ENCODE measurements at regions not wholly inside any gene's neighbourhood (a gene's known extent, or its start where the extent isn't known, plus 50 kb on each side); places are given as distances from the start of the nearest gene placed in this dataset.

DNA sequence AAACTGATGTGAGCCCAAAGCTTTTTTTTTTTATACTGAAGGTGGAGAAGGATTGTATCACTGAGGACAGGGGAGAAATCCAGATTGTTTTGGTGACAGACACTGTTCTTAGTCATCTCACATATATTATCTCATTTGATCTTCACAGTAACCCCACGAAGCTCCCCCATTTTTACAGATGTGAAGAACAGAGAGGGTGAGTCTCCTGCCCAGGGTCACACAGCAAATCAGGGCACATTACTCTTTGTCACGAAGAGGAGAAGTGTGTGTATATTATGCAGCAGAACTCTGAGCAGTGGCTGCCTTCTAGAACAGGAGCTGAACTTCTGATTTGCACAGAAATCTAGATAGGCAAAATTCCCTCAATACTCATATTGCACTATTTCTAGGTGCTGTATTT, 504.3 kb downstream of the XYLT1 start:
- H3K36me3 ChIP-seq (ENCODE audit: control insufficient read depth in 1 of 2, insufficient read depth in 2 of 2, low read depth in 1 of 2, low read length in 2 of 2): no peaks in the 10 kb centered on the region
- no peak overlapping the region for H3K27ac ChIP-seq (ENCODE audit: low read length, poor library complexity, severe bottlenecking)
- no peaks in the 10 kb centered on the region for H3K79me1 ChIP-seq (replicated peaks; ENCODE audit: low read length, poor library complexity, severe bottlenecking)
- H3K9ac ChIP-seq (ENCODE audit: low read length): no peak overlapping the region
- H2AFZ ChIP-seq (ENCODE audit: low read depth, low read length): no peak overlapping the region
- no peak overlapping the region for H2BK5ac ChIP-seq (ENCODE audit: low read depth, low read length, poor library complexity, severe bottlenecking)
- no peak overlapping the region for H2BK120ac ChIP-seq (ENCODE audit: low read depth, low read length)
- no peak overlapping the region for H3K4me2 ChIP-seq (ENCODE audit: low read length, poor library complexity, severe bottlenecking)
- H2BK15ac ChIP-seq (ENCODE audit: low read depth, poor library complexity, severe bottlenecking): no peak overlapping the region
- H4K91ac ChIP-seq (ENCODE audit: low read length): no peak overlapping the region
- no peaks in the 10 kb centered on the region for H3K4me1 ChIP-seq (ENCODE audit: control insufficient read depth, insufficient read depth, low read depth, low read length)
- 60% methylated on average over 2 of the region's 2 CpGs for WGBS
- no peak for DNase-seq
- H3K4ac ChIP-seq (ENCODE audit: low read depth in 1 of 2, low read length in 2 of 2): no peak overlapping the region
- no peak overlapping the region for H3K14ac ChIP-seq (ENCODE audit: low read length in 2 of 2)
- H3K9me3 ChIP-seq (ENCODE audit: control insufficient read depth, low read length): no peaks in the 10 kb centered on the region
- no peak overlapping the region for H3K18ac ChIP-seq (ENCODE audit: low read depth in 1 of 2, low read length in 2 of 2)
- no peak overlapping the region for H3K23ac ChIP-seq (ENCODE audit: low read length in 2 of 2)
- H4K8ac ChIP-seq (ENCODE audit: low read length): no peak overlapping the region
- no peaks in the 10 kb centered on the region for H3K27me3 ChIP-seq (ENCODE audit: control insufficient read depth in 1 of 2, insufficient read depth in 1 of 2, low read length in 2 of 2)
- H2AK5ac ChIP-seq (ENCODE audit: low read length, severe bottlenecking): no peak overlapping the region
- H2BK12ac ChIP-seq (ENCODE audit: low read length in 2 of 2): no peak overlapping the region
- no peak overlapping the region for H3K4me3 ChIP-seq (ENCODE audit: insufficient read depth in 1 of 2, low read depth in 1 of 2, low read length in 2 of 2)

DNA sequence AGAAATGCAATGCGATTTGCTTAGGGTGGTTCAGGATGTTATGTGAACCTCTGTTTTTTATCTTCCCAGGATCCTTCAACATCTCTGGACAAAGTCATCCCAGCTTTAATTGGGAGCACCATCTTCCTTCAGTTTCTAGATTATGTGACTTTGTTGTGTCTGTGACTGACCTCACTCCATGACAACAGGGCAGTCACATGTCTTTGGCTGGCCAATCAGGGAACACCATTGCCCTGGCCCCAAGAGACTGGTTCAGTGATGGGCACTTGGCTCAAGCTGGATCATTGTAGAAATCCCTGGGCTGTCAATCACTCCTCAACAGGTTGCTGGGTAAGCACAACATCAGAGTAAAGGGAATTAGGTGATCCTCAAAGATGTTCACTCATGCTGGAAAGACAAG, 499.7 kb downstream of the XYLT1 start:
- H3K23ac ChIP-seq (ENCODE audit: low read length in 2 of 2): no peak overlapping the region
- no peaks in the 10 kb centered on the region for H3K4me1 ChIP-seq (ENCODE audit: control insufficient read depth, insufficient read depth, low read depth, low read length)
- no peak overlapping the region for H2BK15ac ChIP-seq (ENCODE audit: low read depth, poor library complexity, severe bottlenecking)
- no peak overlapping the region for H2BK5ac ChIP-seq (ENCODE audit: low read depth, low read length, poor library complexity, severe bottlenecking)
- H3K18ac ChIP-seq (ENCODE audit: low read depth in 1 of 2, low read length in 2 of 2): no peak overlapping the region
- no peak overlapping the region for H3K4me2 ChIP-seq (ENCODE audit: low read length, poor library complexity, severe bottlenecking)
- H2BK12ac ChIP-seq (ENCODE audit: low read length in 2 of 2): no peak overlapping the region
- H2AK5ac ChIP-seq (ENCODE audit: low read length, severe bottlenecking): no peak overlapping the region
- H3K14ac ChIP-seq (ENCODE audit: low read length in 2 of 2): no peak overlapping the region
- H3K4ac ChIP-seq (ENCODE audit: low read depth in 1 of 2, low read length in 2 of 2): no peak overlapping the region
- H4K91ac ChIP-seq (ENCODE audit: low read length): no peak overlapping the region
- no peak overlapping the region for H3K9ac ChIP-seq (ENCODE audit: low read length)
- no peak for DNase-seq
- H4K8ac ChIP-seq (ENCODE audit: low read length): no peak overlapping the region
- no peaks in the 10 kb centered on the region for H3K36me3 ChIP-seq (ENCODE audit: control insufficient read depth in 1 of 2, insufficient read depth in 2 of 2, low read depth in 1 of 2, low read length in 2 of 2)
- no peak overlapping the region for H3K4me3 ChIP-seq (ENCODE audit: insufficient read depth in 1 of 2, low read depth in 1 of 2, low read length in 2 of 2)
- no peaks in the 10 kb centered on the region for H3K9me3 ChIP-seq (ENCODE audit: control insufficient read depth, low read length)
- no peaks in the 10 kb centered on the region for H3K79me1 ChIP-seq (replicated peaks; ENCODE audit: low read length, poor library complexity, severe bottlenecking)
- H2BK120ac ChIP-seq (ENCODE audit: low read depth, low read length): no peak overlapping the region
- no peak overlapping the region for H2AFZ ChIP-seq (ENCODE audit: low read depth, low read length)
- no peaks in the 10 kb centered on the region for H3K27me3 ChIP-seq (ENCODE audit: control insufficient read depth in 1 of 2, insufficient read depth in 1 of 2, low read length in 2 of 2)
- no peak overlapping the region for H3K27ac ChIP-seq (ENCODE audit: low read length, poor library complexity, severe bottlenecking)
- WGBS: no CpG with 5 or more reads among the region's 1 CpG

DNA sequence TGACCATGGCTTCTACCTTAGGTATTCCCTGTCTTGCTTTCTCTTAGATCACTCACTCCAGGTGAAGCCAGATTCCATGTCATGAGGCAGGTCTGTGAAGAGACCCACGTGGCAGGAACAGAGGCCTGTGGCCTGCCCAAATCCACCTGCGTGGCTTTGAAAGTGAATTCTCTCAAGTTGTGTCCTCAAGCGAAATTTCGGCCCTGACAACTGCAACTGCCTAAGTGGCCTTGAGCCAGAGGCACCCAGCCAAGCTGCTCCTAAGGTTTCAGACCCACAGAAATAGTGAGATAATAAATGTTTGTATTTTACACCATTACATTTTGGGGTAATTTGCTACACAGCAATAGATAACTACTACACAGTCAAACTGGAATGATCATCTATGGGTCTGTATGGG, 497.9 kb downstream of the XYLT1 start:
- no peak for DNase-seq
- no peaks in the 10 kb centered on the region for H3K36me3 ChIP-seq (ENCODE audit: control insufficient read depth in 1 of 2, insufficient read depth in 2 of 2, low read depth in 1 of 2, low read length in 2 of 2)
- H2AFZ ChIP-seq (ENCODE audit: low read depth, low read length): no peak overlapping the region
- H3K4me1 ChIP-seq (ENCODE audit: control insufficient read depth, insufficient read depth, low read depth, low read length): no peaks in the 10 kb centered on the region
- H4K8ac ChIP-seq (ENCODE audit: low read length): no peak overlapping the region
- no peak overlapping the region for H3K9ac ChIP-seq (ENCODE audit: low read length)
- H3K27ac ChIP-seq (ENCODE audit: low read length, poor library complexity, severe bottlenecking): no peak overlapping the region
- H2BK120ac ChIP-seq (ENCODE audit: low read depth, low read length): no peak overlapping the region
- H3K14ac ChIP-seq (ENCODE audit: low read length in 2 of 2): no peak overlapping the region
- no peak overlapping the region for H3K4me3 ChIP-seq (ENCODE audit: insufficient read depth in 1 of 2, low read depth in 1 of 2, low read length in 2 of 2)
- H3K27me3 ChIP-seq (ENCODE audit: control insufficient read depth in 1 of 2, insufficient read depth in 1 of 2, low read length in 2 of 2): no peaks in the 10 kb centered on the region
- no peak overlapping the region for H3K23ac ChIP-seq (ENCODE audit: low read length in 2 of 2)
- no peak overlapping the region for H3K4me2 ChIP-seq (ENCODE audit: low read length, poor library complexity, severe bottlenecking)
- no peaks in the 10 kb centered on the region for H3K9me3 ChIP-seq (ENCODE audit: control insufficient read depth, low read length)
- H2BK12ac ChIP-seq (ENCODE audit: low read length in 2 of 2): no peak overlapping the region
- H2BK15ac ChIP-seq (ENCODE audit: low read depth, poor library complexity, severe bottlenecking): no peak overlapping the region
- no peak overlapping the region for H2BK5ac ChIP-seq (ENCODE audit: low read depth, low read length, poor library complexity, severe bottlenecking)
- no peak overlapping the region for H4K91ac ChIP-seq (ENCODE audit: low read length)
- 61% methylated on average over 2 of the region's 4 CpGs for WGBS
- H3K18ac ChIP-seq (ENCODE audit: low read depth in 1 of 2, low read length in 2 of 2): no peak overlapping the region
- no peak overlapping the region for H2AK5ac ChIP-seq (ENCODE audit: low read length, severe bottlenecking)
- no peak overlapping the region for H3K4ac ChIP-seq (ENCODE audit: low read depth in 1 of 2, low read length in 2 of 2)
- H3K79me1 ChIP-seq (replicated peaks; ENCODE audit: low read length, poor library complexity, severe bottlenecking): no peaks in the 10 kb centered on the region

DNA sequence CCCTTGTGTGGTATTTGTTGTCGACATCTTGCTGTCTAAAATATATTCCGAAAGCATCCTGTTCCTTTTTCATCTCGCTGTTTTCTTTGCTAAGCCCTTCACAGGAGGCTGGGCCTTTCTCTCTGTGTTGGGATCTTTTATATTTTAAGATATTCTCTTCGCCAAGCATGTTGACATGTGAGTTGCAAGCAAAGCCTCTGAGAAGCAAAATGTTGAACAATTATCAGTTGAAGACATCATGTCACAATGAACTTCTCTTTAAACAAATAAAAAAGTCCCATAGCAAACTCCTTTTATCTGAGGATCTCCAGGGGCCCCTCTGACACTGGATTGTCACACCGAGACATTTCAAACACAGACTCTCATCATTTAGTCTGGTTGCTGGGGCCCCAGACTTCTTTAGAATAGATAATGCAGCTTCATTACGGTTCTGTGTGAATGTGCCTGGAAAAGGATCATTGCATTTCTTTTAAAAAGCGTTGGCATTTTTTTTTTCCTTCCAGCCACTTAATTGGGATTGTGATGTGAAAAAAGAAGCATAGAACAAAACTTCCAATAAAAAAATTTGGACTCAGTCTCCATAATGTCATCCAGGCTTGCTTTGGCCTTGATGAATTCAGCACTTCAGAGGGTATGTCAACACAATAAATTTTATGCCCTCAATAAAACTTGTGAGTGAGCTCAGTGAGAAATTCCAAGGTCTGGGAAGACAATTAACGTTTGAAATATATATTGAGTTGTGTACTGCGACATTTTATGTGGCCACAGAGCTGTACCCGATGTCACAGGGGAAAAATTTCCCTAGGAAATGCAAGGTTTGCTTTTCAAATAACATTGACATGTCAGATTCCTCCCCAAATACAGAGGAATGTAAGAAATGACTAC, 496.8 kb downstream of the XYLT1 start:
- Histone ChIP-seq H3K4me1 (ENCODE audit: control insufficient read depth, insufficient read depth, low read depth, low read length) (no peaks in the 10 kb centered on the region), H4K91ac (ENCODE audit: low read length) (no peak overlapping the region), H2BK12ac (ENCODE audit: low read length in 2 of 2) (no peak overlapping the region), H3K4me2 (ENCODE audit: low read length, poor library complexity, severe bottlenecking) (no peak overlapping the region), H4K8ac (ENCODE audit: low read length) (no peak overlapping the region), H3K27ac (ENCODE audit: low read length, poor library complexity, severe bottlenecking) (no peak overlapping the region), H2BK120ac (ENCODE audit: low read depth, low read length) (no peak overlapping the region), H2AFZ (ENCODE audit: low read depth, low read length) (no peak overlapping the region), H2BK5ac (ENCODE audit: low read depth, low read length, poor library complexity, severe bottlenecking) (no peak overlapping the region), H2AK5ac (ENCODE audit: low read length, severe bottlenecking) (no peak overlapping the region), H3K4me3 (ENCODE audit: insufficient read depth in 1 of 2, low read depth in 1 of 2, low read length in 2 of 2) (no peak overlapping the region), H3K23ac (ENCODE audit: low read length in 2 of 2) (no peak overlapping the region), H3K4ac (ENCODE audit: low read depth in 1 of 2, low read length in 2 of 2) (no peak overlapping the region), H2BK15ac (ENCODE audit: low read depth, poor library complexity, severe bottlenecking) (no peak overlapping the region), H3K9me3 (ENCODE audit: control insufficient read depth, low read length) (no peaks in the 10 kb centered on the region), H3K9ac (ENCODE audit: low read length) (no peak overlapping the region), H3K18ac (ENCODE audit: low read depth in 1 of 2, low read length in 2 of 2) (no peak overlapping the region), H3K14ac (ENCODE audit: low read length in 2 of 2) (no peak overlapping the region), H3K27me3 (ENCODE audit: control insufficient read depth in 1 of 2, insufficient read depth in 1 of 2, low read length in 2 of 2) (no peaks in the 10 kb centered on the region), H3K79me1 (replicated peaks; ENCODE audit: low read length, poor library complexity, severe bottlenecking) (no peaks in the 10 kb centered on the region), H3K36me3 (ENCODE audit: control insufficient read depth in 1 of 2, insufficient read depth in 2 of 2, low read depth in 1 of 2, low read length in 2 of 2) (no peaks in the 10 kb centered on the region)
- no peak for DNase-seq
- 66% methylated on average over 9 of the region's 10 CpGs for WGBS
